DMS53 treated with DMSO at 0.1 percent for 48 hours (cell line): ENCODE measurements at regions not wholly inside any gene's neighbourhood (a gene's known extent, or its start where the extent isn't known, plus 50 kb on each side); places are given as distances from the start of the nearest gene placed in this dataset.
"Not testable (repeated sequence)": the region's sequence is repeated elsewhere in the genome, so short reads cannot be mapped to it uniquely, and the experiment has no call there.

Experiments used
- DNase-seq: peaks from one replicate; lab custom pipeline; 2025; ENCODE audit not compliant: unreplicated experiment; lab: John Stamatoyannopoulos, UW

GRCh38 chr15:31504462-31504839, 177.8 kb downstream of the KLF13 start:
- no peak for DNase-seq

GRCh38 chr15:31507573-31507972, 180.9 kb downstream of the KLF13 start:
- DNase-seq: not testable (repeated sequence)

DNA sequence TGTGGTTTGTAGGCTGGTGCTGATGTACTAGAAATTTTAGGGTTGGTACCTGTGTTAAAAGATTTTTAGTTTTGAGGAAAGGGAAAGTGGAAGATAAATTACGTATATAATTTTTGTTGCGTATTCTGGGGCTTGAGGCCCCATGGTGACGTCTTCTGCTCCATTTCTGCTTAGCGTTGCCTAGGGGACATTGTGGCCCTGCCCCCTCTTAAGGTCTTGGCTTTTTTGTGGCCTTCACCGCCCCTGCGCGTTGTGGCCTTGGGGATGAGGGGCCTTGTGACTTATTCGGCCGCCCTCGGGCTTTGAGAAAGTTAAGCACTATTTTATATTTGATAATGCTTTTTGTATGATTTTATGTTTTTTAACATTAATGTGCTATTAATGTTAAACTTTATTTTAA, 182.0 kb downstream of the KLF13 start:
- no peak for DNase-seq

DNA sequence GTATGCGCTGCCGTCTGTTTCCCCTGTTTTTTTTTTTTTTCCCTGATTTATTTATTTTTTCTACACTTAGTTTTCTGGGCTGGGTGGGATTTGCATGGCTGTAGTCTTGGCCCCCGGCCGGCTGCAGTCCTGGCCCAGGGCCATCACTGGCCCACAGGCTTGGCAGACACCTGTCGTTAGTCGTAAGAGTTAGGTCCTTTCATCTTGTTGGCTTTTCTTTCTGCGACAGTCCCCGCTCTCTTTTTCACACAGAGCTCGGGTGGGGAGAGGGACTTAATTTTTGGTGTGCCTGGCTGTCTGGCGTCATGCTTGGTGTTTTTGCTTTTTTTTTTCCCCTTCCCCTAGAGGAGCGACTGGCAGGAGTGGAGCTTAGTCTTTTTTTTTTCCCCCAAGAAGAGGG, 183.4 kb downstream of the KLF13 start:
- DNase-seq: no peak

- DNase-seq: no peak
Observed at GRCh38 chr15:31511707-31512310, 185.2 kb downstream of the KLF13 start.

GRCh38 chr15:31513178-31513577, 186.5 kb downstream of the KLF13 start:
- DNase-seq: no peak

- no peak for DNase-seq
Observed at GRCh38 chr15:31516440-31516839, 189.8 kb downstream of the KLF13 start.

- no peak for DNase-seq
Observed at GRCh38 chr15:31516874-31517273, 190.2 kb downstream of the KLF13 start.

GRCh38 chr15:31517711-31518110, 191.1 kb downstream of the KLF13 start:
- no peak for DNase-seq

DNA sequence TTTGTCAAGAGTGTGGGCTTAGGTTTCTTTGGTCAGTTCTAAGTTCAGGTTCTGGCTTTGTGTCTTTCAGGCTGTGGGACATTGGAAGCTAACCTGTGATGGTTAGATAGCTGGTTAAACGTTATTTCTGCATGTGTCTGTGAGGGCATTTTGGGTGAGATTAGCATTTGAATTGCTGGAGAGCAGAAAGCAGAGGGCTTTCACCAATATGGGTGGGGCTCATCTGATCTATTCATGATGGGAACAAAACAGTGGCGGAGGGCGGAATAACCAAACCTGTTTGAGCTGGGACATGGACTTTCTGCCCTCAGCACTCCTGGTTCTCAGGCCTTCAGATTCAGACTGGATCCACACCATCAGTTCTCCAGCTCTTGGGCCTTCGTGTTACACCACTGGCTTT, 195.4 kb downstream of the KLF13 start:
- no peak for DNase-seq

- no peak for DNase-seq
Observed at GRCh38 chr15:31523027-31523654, 196.5 kb downstream of the KLF13 start.

GRCh38 chr15:31523655-31524049, 197.0 kb downstream of the KLF13 start:
- DNase-seq: no peak

DNA sequence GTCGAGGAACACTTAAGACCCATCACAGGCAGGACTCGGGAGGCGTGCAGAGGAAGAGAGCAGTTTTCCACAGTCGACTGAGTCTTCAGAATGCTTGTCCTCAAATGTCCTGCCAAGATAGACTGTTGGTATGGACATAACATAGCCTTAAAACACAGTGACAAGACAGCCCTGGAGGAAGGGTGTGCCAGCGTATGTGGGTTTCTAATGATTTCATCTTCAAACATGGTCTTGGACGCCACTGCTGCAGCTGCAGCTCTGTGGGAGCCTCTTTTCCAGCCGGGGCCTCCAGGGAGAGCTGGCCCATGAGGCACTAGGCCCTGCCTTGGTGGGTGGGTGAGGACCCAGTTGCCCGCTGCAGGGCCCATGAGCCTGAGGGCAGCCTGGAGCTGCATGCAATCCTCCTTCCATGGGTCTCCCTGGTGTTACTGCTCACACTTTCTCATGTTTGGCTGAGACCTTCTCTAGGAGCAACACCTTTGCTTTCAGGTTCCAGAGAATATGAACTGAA, 198.6 kb downstream of the KLF13 start:
- no peak for DNase-seq

DNA sequence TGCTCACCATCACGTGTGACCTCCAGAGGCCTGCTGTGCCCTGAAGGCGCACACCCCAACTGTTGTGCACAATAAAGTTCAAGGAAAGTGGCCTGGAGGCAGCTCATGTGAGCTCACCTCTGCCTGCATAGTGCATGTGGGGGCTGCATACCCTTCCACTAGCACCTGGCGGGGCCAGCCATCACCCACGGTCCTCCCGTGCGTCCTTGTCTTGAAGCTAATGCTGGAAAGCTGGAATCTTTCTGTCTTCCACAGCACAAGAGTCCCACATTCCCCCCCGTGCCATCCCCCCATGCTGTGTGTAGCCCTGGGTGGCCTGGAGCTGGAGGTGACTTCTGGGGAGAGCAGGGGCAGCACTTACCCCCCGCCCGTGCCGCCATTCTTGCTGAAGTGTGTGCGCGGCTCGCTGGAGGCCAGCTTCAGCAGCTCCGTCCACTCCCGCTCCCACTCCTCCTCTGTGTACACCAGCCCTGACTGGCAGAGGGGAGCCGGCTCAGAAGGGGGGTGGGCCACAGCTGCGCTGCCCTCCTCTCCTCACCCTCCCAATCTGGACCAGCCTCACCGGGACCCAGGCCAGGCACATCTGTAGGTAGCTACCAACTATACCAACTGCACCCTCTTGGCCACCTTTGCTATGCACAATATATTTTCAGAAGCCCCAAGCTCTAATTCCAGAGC, 199.5 kb downstream of the KLF13 start:
- no peak for DNase-seq

GRCh38 chr15:31526916-31527690, 200.5 kb downstream of the KLF13 start:
- DNase-seq: no peak

DNA sequence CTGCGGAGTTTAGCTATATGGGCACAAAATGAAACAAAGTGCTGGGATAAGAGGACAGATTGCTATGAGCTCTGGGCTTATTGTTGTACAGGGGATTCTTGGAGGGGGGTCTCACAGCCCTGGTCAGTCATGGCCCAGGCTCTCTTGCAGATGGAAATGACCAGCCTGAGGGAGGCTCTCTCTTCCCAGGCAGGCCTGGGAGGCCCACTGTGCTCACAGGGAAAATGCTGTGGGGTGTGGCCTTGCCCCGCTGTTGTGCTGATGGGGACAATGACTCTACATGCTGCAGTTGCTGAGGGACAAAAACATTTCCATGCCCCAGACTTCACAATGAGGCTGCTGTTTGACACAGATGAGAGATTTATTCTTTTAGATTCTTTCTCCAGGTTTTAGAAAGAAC, 202.2 kb downstream of the KLF13 start:
- no peak for DNase-seq

DNA sequence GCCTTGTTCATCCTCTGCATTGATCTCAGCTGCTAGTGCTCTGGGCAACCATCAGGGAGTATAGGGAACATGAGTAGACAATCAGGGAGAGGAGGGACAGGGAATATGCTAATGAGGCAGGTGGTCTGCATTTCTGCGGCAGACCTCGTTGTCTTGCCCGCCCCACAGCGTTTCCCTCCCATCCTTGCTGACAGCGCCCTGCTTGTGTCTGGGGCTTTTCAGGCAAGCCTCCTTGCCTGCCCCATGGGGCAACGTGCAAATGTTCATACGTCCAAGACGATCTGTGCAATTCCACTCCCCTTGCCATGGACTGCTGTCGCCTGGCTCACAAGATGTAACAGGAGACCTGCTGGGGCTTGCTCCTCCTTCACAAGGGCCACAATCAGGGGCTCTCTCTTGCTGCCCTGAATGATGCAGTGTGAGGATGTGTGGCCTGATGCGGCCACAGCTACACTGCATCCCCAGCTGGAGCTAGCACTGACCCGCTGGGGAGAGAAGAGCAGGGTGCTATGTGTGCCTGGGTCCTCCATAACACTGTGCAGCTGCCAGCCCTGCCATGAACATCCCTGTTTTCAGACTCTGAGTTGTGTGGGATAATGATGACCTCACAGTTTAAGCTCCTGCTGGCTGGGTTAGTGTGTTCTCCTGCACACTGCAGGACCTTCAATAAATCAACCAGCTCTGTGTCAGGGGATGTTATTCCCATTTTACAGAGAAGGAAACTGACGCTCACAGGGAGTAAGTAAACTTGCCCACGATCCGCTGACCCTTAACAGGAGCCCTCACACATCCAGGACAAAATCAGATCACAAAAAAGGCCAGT, 211.3 kb downstream of the KLF13 start:
- no peak for DNase-seq

GRCh38 chr15:31540633-31541032, 214.0 kb downstream of the KLF13 start:
- DNase-seq: no peak

DNA sequence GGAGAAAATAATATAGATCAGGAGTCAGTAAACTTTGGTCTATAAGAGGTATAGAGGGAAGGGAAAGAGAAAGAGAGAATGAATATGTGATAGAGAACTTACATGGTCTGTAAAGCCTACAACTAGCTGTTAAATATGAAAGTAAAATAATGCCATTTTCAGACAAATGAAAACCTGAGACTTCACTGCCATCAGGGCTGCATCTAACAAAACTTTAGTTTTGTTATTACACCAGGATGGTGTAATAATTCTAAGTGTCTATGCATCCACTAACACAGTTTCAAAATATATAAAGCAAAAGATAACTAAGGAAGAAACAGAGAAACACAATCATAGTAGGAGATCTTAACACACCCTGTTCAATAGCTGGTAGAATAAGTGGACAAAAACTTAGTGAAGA, 217.7 kb downstream of the KLF13 start:
- DNase-seq: no peak

GRCh38 chr15:31545257-31545656, 218.6 kb downstream of the KLF13 start:
- no peak for DNase-seq
